Right ventricle myocardium superior (tissue), 1 donor: ENCODE measurements at regions not wholly inside any gene's neighbourhood (a gene's known extent, or its start where the extent isn't known, plus 50 kb on each side); places are given as distances from the start of the nearest gene placed in this dataset.
"Not testable (repeated sequence)": the region's sequence is repeated elsewhere in the genome, so short reads cannot be mapped to it uniquely, and the experiment has no call there.

ENCODE experiments used
- ATAC-seq: fragments of 200-7000 bp; cut with Tn5 transposase; one replicate; pipeline ENCODE4 v1.9.1; 2020; ENCODE audit warnings: mild to moderate bottlenecking; ENCODE audit not compliant: poor library complexity
- DNase-seq: peaks from one replicate; pipeline ENCODE4 v3.0.0-alpha.2; 2020
- intact Hi-C: fragments of 100-400 bp; cut with DNase I; formaldehyde crosslinking; loops from one replicate; pipeline ENCODE4 v1.11.2; 2022
- donor health status: DM: no; HTN: yes; CAD: no; lungs with severe emphysema.

GRCh38 chr3:193087336-193087735, 153.7 kb upstream of the PLAAT1 start:
- intact Hi-C loops: no loop called here
- ATAC-seq: no peak
- no peak for DNase-seq

GRCh38 chr3:193095366-193095765, 145.7 kb upstream of the PLAAT1 start:
- no peak for DNase-seq
- intact Hi-C loops: no loop called here

GRCh38 chr3:193096076-193096475, 144.9 kb upstream of the PLAAT1 start:
- intact Hi-C loops: no loop called here
- ATAC-seq: no peak
- DNase-seq: no peak

More at GRCh38 chr3:193095366-193095765, 145.7 kb upstream of the PLAAT1 start:
- no peak for ATAC-seq

- intact Hi-C loops: no loop called here
- no peak for ATAC-seq
- no peak for DNase-seq
These were observed 126.3 kb upstream of the PLAAT1 start for GRCh38 chr3:193114431-193115340.

- ATAC-seq: no peak
- DNase-seq: no peak
- intact Hi-C loops: no loop called here
These were observed 124.2 kb upstream of the PLAAT1 start for GRCh38 chr3:193116871-193117270.

- ATAC-seq: no peak
- no peak for DNase-seq
- intact Hi-C loops: no loop called here
These were observed 122.1 kb upstream of the PLAAT1 start for GRCh38 chr3:193118907-193119306.

- ATAC-seq: no peak
- intact Hi-C loops: no loop called here
These were observed 121.1 kb upstream of the PLAAT1 start for GRCh38 chr3:193119926-193120325.

GRCh38 chr3:193124861-193125260, 116.2 kb upstream of the PLAAT1 start:
- intact Hi-C loops: no loop called here
- DNase-seq (no peak), ATAC-seq (no peak)

More at GRCh38 chr3:193119926-193120325, 121.1 kb upstream of the PLAAT1 start:
- no peak for DNase-seq

GRCh38 chr3:193129607-193130006, 111.4 kb upstream of the PLAAT1 start:
- ATAC-seq: no peak
- no peak for DNase-seq
- intact Hi-C loops: no loop called here

- intact Hi-C loops: no loop called here
- no peak for DNase-seq
- ATAC-seq: no peak
These were observed 110.4 kb upstream of the PLAAT1 start for GRCh38 chr3:193130576-193130975.

GRCh38 chr3:193132241-193132640, 108.8 kb upstream of the PLAAT1 start:
- DNase-seq (no peak), ATAC-seq (no peak)
- intact Hi-C loops: no loop called here

- intact Hi-C loops: no loop called here
- no peak for ATAC-seq
- no peak for DNase-seq
These were observed 108.1 kb upstream of the PLAAT1 start for GRCh38 chr3:193132964-193133363.

- DNase-seq (no peak), ATAC-seq (peak; percentile 62)
- intact Hi-C loops: no loop called here
These were observed 106.2 kb upstream of the PLAAT1 start for GRCh38 chr3:193134856-193135255.

- ATAC-seq (no peak), DNase-seq (no peak)
- intact Hi-C loops: no loop called here
These were observed 100.6 kb upstream of the PLAAT1 start for GRCh38 chr3:193140381-193140780.

- ATAC-seq (no peak), DNase-seq (no peak)
- intact Hi-C loops: no loop called here
These were observed 95.8 kb upstream of the PLAAT1 start for GRCh38 chr3:193145248-193145647.

GRCh38 chr3:193148688-193149473, 92.1 kb upstream of the PLAAT1 start:
- intact Hi-C loops: no loop called here
- DNase-seq (no peak), ATAC-seq (no peak)

GRCh38 chr3:193149998-193150397, 91.0 kb upstream of the PLAAT1 start:
- ATAC-seq (no peak), DNase-seq (no peak)
- intact Hi-C loops: no loop called here

- DNase-seq, intact Hi-C loops: not testable (repeated sequence)
- peak; percentile 29 for ATAC-seq
These were observed 85.8 kb upstream of the PLAAT1 start for GRCh38 chr3:193155044-193155781.

- ATAC-seq: no peak
- intact Hi-C loops: no loop called here
- DNase-seq: no peak
These were observed 84.0 kb upstream of the PLAAT1 start for GRCh38 chr3:193157051-193157450.
